Ectodermal cell (in vitro differentiated cells): ENCODE measurements at regions not wholly inside any gene's neighbourhood (a gene's known extent, or its start where the extent isn't known, plus 50 kb on each side); places are given as distances from the start of the nearest gene placed in this dataset.
"Not testable (repeated sequence)": the region's sequence is repeated elsewhere in the genome, so short reads cannot be mapped to it uniquely, and the experiment has no call there.

Source experiments
- H3K27ac ChIP-seq: 2 replicates; pipeline ENCODE4 v1.7.0; 2013; ENCODE audit warnings: mild to moderate bottlenecking, low read depth, low read length; ENCODE audit not compliant: insufficient read depth, poor library complexity, severe bottlenecking
- H3K27me3 ChIP-seq: 2 replicates; pipeline ENCODE4 v1.7.0; 2013; ENCODE audit warnings: mild to moderate bottlenecking, low read length; ENCODE audit not compliant: insufficient read depth, control insufficient read depth, poor library complexity, severe bottlenecking
- H3K36me3 ChIP-seq: one replicate; pipeline ENCODE4 v1.7.0; 2013; ENCODE audit warnings: low read length; ENCODE audit not compliant: control insufficient read depth, insufficient read depth
- H3K4me1 ChIP-seq: one replicate; pipeline ENCODE4 v1.7.0; 2013; ENCODE audit warnings: low read length; ENCODE audit not compliant: control insufficient read depth, insufficient read depth
- H3K4me3 ChIP-seq: 2 replicates; pipeline ENCODE4 v1.7.0; 2013; ENCODE audit warnings: low read depth, low read length, control low read depth; ENCODE audit not compliant: insufficient read depth
- H3K9me3 ChIP-seq: 2 replicates; pipeline ENCODE4 v1.7.0; 2013; ENCODE audit warnings: mild to moderate bottlenecking, low read length, moderate library complexity; ENCODE audit not compliant: control insufficient read depth
- WGBS, 2 experiments: methylation state at CpG; one replicate each; pipeline ENCODE4 v1.1.7; 2013; ENCODE audit warnings: missing lambda C conversion rate in 2 of 2; 5-methylcytosine and 5-hydroxymethylcytosine counted together

GRCh38 chr2:225842939-225843338 is 443.4 kb downstream of the NYAP2 start:
- no peaks in the 10 kb centered on the region for H3K4me1 ChIP-seq
- H3K27ac ChIP-seq: no peak overlapping the region
- 80 to 100% methylated on average over 1 of the region's 1 CpG for WGBS, 2 experiments
- no peaks in the 10 kb centered on the region for H3K36me3 ChIP-seq
- no peaks in the 10 kb centered on the region for H3K9me3 ChIP-seq
- H3K27me3 ChIP-seq: no peaks in the 10 kb centered on the region
- no peak overlapping the region for H3K4me3 ChIP-seq

GRCh38 chr2:225841314-225841713 is 441.8 kb downstream of the NYAP2 start:
- Histone ChIP-seq H3K9me3 (no peaks in the 10 kb centered on the region), H3K4me3 (no peak overlapping the region), H3K27ac (no peak overlapping the region), H3K36me3 (no peaks in the 10 kb centered on the region), H3K27me3 (no peaks in the 10 kb centered on the region), H3K4me1 (no peaks in the 10 kb centered on the region)
- 75 to 100% methylated on average over 1 of the region's 1 CpG for WGBS, 2 experiments

GRCh38 chr2:225837328-225837727 is 437.8 kb downstream of the NYAP2 start:
- Histone ChIP-seq H3K27ac (no peak overlapping the region), H3K9me3 (no peaks in the 10 kb centered on the region), H3K36me3 (no peaks in the 10 kb centered on the region), H3K4me1 (no peaks in the 10 kb centered on the region), H3K4me3 (no peak overlapping the region), H3K27me3 (no peaks in the 10 kb centered on the region)
- 92 to 93% methylated on average over 1 of the region's 1 CpG for WGBS, 2 experiments

- Histone ChIP-seq H3K36me3 (no peaks in the 10 kb centered on the region), H3K27ac (no peak overlapping the region), H3K4me1 (no peaks in the 10 kb centered on the region), H3K27me3 (no peaks in the 10 kb centered on the region), H3K9me3 (no peaks in the 10 kb centered on the region), H3K4me3 (no peak overlapping the region)
- WGBS, 2 experiments: 90% methylated on average over 11 of the region's 11 CpGs
Observed at GRCh38 chr2:225824748-225825449, 425.4 kb downstream of the NYAP2 start.

- 91 to 95% methylated on average over 2 of the region's 2 CpGs for WGBS, 2 experiments
- Histone ChIP-seq H3K9me3 (no peaks in the 10 kb centered on the region), H3K4me3 (no peak overlapping the region), H3K4me1 (no peaks in the 10 kb centered on the region), H3K36me3 (no peaks in the 10 kb centered on the region), H3K27ac (no peak overlapping the region), H3K27me3 (no peaks in the 10 kb centered on the region)
Observed at GRCh38 chr2:225821351-225821750, 421.8 kb downstream of the NYAP2 start.

- 93 to 97% methylated on average over 7 of the region's 7 CpGs for WGBS, 2 experiments
- Histone ChIP-seq H3K4me3 (no peak overlapping the region), H3K9me3 (no peaks in the 10 kb centered on the region), H3K4me1 (no peaks in the 10 kb centered on the region), H3K36me3 (no peaks in the 10 kb centered on the region), H3K27ac (no peak overlapping the region), H3K27me3 (no peaks in the 10 kb centered on the region)
Observed at GRCh38 chr2:225820826-225821225, 421.3 kb downstream of the NYAP2 start.

- no peaks in the 10 kb centered on the region for H3K36me3 ChIP-seq
- H3K27ac ChIP-seq: no peak overlapping the region
- no peaks in the 10 kb centered on the region for H3K27me3 ChIP-seq
- H3K4me1 ChIP-seq: no peaks in the 10 kb centered on the region
- no peak overlapping the region for H3K4me3 ChIP-seq
- no peaks in the 10 kb centered on the region for H3K9me3 ChIP-seq
Observed at GRCh38 chr2:225814554-225814953, 415.0 kb downstream of the NYAP2 start.

- Histone ChIP-seq H3K9me3 (no peaks in the 10 kb centered on the region), H3K27ac (no peak overlapping the region), H3K4me3 (no peak overlapping the region), H3K36me3 (no peaks in the 10 kb centered on the region), H3K27me3 (no peaks in the 10 kb centered on the region), H3K4me1 (no peaks in the 10 kb centered on the region)
- 88 to 92% methylated on average over 1 of the region's 1 CpG for WGBS, 2 experiments
Observed at GRCh38 chr2:225806105-225806504, 406.6 kb downstream of the NYAP2 start.

GRCh38 chr2:225802076-225802475 is 402.6 kb downstream of the NYAP2 start:
- not testable (repeated sequence) for H3K27me3 ChIP-seq, H3K4me1 ChIP-seq, H3K36me3 ChIP-seq, H3K4me3 ChIP-seq, H3K9me3 ChIP-seq, H3K27ac ChIP-seq
- 82 to 85% methylated on average over 1 of the region's 1 CpG for WGBS, 2 experiments

GRCh38 chr2:225797394-225797793 is 397.9 kb downstream of the NYAP2 start:
- Histone ChIP-seq H3K9me3 (no peaks in the 10 kb centered on the region), H3K4me1 (no peaks in the 10 kb centered on the region), H3K27me3 (no peaks in the 10 kb centered on the region), H3K27ac (no peak overlapping the region), H3K36me3 (no peaks in the 10 kb centered on the region), H3K4me3 (no peak overlapping the region)
- WGBS, 2 experiments: 91 to 100% methylated on average over 1 to 2 of the region's 2 CpGs
